HG03135 (cell line): ENCODE measurements at regions not wholly inside any gene's neighbourhood (a gene's known extent, or its start where the extent isn't known, plus 50 kb on each side); places are given as distances from the start of the nearest gene placed in this dataset.
"Not testable (repeated sequence)": the region's sequence is repeated elsewhere in the genome, so short reads cannot be mapped to it uniquely, and the experiment has no call there.

Experiments
- ATAC-seq: cut with Tn5 transposase; IDR thresholded peaks from one replicate; pipeline ENCODE4 v1.9.1; 2021; ENCODE audit warnings: mild to moderate bottlenecking, moderate library complexity; ENCODE audit not compliant: unreplicated experiment

- ATAC-seq, result no peak
Measured at GRCh38 chr3:81068546-81068945, 692.9 kb downstream of the GBE1 start.

- no peak for ATAC-seq
Measured at GRCh38 chr3:81063896-81064295, 697.5 kb downstream of the GBE1 start.

- not testable (repeated sequence) for ATAC-seq
Measured at GRCh38 chr3:81051133-81051532, 710.3 kb downstream of the GBE1 start.

GRCh38 chr3:81048058-81048665, 713.3 kb downstream of the GBE1 start:
- ATAC-seq, result no peak

- ATAC-seq, result no peak
Measured at GRCh38 chr3:81045976-81046375, 715.5 kb downstream of the GBE1 start.

- ATAC-seq, result no peak
Measured at GRCh38 chr3:81045246-81045645, 716.2 kb downstream of the GBE1 start.

GRCh38 chr3:81043660-81044199, 717.7 kb downstream of the GBE1 start:
- ATAC-seq, result no peak

GRCh38 chr3:81043009-81043408, 718.4 kb downstream of the GBE1 start:
- no peak for ATAC-seq

- ATAC-seq, result no peak
Measured at GRCh38 chr3:81041331-81041730, 720.1 kb downstream of the GBE1 start.

- ATAC-seq, result no peak
Measured at GRCh38 chr3:81040107-81040506, 721.3 kb downstream of the GBE1 start.

GRCh38 chr3:81033684-81034083, 727.8 kb downstream of the GBE1 start:
- ATAC-seq, result no peak

- ATAC-seq, result no peak
Measured at GRCh38 chr3:81033185-81033584, 728.3 kb downstream of the GBE1 start.

GRCh38 chr3:81029861-81030260, 731.6 kb downstream of the GBE1 start:
- ATAC-seq, result no peak

GRCh38 chr3:81027344-81027743, 734.1 kb downstream of the GBE1 start:
- no peak for ATAC-seq

GRCh38 chr3:81024560-81024959, 736.9 kb downstream of the GBE1 start:
- no peak for ATAC-seq

- no peak for ATAC-seq
Measured at GRCh38 chr3:81022339-81022738, 739.1 kb downstream of the GBE1 start.

- no peak for ATAC-seq
Measured at GRCh38 chr3:81013360-81013759, 748.1 kb downstream of the GBE1 start.

GRCh38 chr3:81005992-81006391, 755.5 kb downstream of the GBE1 start:
- ATAC-seq, result no peak

GRCh38 chr3:81003817-81004216, 757.6 kb downstream of the GBE1 start:
- ATAC-seq, result no peak

GRCh38 chr3:81003008-81003645, 758.3 kb downstream of the GBE1 start:
- ATAC-seq, result no peak

- ATAC-seq, result no peak
Measured at GRCh38 chr3:80999481-80999880, 762.0 kb downstream of the GBE1 start.

- ATAC-seq, result no peak
Measured at GRCh38 chr3:80998022-80998421, 763.4 kb downstream of the GBE1 start.

GRCh38 chr3:80997622-80998021, 763.8 kb downstream of the GBE1 start:
- ATAC-seq, result no peak
